RKO (cell line): ENCODE measurements at regions not wholly inside any gene's neighbourhood (a gene's known extent, or its start where the extent isn't known, plus 50 kb on each side); places are given as distances from the start of the nearest gene placed in this dataset.

Experiments
- DNase-seq: peaks from one replicate; pipeline ENCODE4 v3.0.0-alpha.2; 2016; ENCODE audit warnings: low spot score

GRCh38 chr20:54364365-54364764 lies 111.0 kb upstream of the DOK5 start:
- no peak for DNase-seq

DNA sequence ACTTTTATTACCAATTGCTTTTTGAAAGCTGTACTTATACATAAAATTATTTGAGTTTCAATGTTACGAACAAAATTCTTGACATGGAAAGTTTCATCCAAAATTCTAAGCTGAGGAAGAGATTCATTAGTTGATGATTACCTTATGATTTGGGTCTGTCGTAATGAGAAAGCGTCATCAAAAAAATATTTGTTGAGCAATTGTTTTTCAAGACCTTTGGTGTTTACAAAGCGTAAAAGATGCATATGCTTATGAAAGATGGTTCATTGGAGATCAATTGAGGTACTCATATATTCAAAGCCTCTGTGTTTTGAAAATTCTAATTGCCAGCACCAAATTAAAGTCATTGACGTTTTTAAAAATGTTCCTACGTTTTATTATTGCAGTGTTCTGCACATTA lies 110.5 kb upstream of the DOK5 start:
- no peak for DNase-seq

DNA sequence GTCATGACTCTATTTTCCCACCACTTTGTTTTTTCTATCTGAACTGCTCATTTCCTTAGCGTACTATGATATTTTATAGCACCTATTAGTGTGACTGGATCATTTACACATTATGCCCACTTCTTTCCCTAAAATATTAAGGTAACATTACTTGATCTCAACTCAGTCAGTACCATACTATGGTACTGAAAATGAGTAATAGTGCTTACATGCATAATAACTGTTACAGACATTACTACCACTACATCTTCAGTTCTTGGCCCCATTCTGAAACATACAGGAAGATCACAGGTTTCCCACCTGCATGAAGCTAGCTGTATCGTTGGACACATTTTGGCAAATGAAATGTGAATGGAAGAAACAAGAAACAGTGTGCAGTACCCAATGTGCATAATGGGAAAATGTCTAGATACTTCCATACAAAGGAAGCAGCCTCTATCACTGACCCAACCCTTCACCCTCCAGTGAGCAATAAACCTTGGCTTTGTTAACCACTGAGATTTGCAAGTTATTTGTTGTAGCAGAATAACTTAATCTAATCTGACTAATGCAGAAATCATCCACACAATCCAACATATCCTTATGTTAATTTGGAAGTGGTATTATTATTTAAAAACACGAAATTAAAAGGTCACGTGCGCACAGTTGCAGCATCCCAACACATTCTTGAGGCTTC lies 108.6 kb upstream of the DOK5 start:
- DNase-seq: no peak

GRCh38 chr20:54368570-54368969 lies 106.8 kb upstream of the DOK5 start:
- DNase-seq: no peak

- no peak for DNase-seq
Observed at GRCh38 chr20:54372313-54372712, 103.1 kb upstream of the DOK5 start.

- no peak for DNase-seq
Observed at GRCh38 chr20:54377992-54378773, 97.2 kb upstream of the DOK5 start.

- DNase-seq: no peak
Observed at GRCh38 chr20:54379893-54380584, 95.4 kb upstream of the DOK5 start.

DNA sequence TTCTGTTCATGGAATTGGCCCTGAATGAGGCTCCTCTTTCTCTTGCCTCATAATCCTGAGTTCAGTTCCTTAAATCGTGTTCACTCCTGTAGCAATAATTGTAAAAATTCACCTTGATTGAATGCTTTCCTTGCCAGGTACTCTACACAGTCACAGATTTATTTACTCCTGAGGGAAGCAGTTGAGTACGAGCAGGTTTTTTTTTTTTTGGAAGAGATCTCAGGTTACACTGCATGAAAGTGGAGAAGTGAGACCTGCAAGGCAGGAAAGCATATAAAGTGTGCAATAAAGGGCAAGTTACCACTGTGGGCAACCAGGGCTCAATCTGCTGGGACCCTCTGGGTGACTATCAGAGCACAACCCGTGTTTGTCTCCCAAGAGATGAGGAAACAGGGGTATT lies 93.0 kb upstream of the DOK5 start:
- DNase-seq: no peak

GRCh38 chr20:54385746-54386145 lies 89.6 kb upstream of the DOK5 start:
- no peak for DNase-seq

GRCh38 chr20:54389596-54390280 lies 85.7 kb upstream of the DOK5 start:
- DNase-seq: no peak

DNA sequence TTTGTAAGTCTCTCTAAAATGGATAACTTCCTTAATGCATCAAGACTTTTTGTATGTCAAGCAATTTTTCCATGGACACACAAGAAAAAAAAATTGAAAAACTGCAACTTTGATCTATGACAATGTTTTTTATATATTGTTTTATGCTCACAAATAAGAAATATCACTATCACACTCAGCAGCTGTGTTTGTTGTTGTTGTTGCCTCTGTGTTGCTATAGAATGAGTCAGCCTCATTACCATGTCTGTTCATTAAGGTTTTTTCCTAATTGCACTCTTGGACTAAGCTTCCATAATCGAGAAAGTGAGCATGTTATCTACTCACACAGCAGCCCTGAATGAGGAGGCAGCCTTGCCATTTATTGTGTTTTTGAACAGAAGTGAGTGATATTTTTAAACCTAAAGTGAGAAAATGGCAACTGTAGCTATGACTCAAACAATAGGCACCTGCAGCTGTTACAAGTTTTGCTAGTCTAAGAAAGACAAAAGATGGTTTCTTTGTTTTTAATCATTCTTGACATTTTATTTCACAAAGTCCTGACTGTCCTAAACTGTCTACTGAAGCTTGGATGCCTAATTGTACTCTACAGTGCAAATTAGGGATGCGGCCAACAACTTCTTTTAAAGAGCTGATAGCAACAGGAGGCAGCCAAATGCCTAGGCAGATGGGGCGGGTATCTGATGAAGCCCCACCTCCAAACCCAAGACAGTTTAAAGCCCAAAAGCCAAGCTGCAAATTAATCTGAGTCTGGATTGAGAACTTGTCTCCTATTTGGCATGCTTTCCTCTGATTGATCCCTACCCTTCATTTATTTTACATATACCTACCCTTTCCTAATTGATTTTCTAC lies 77.9 kb upstream of the DOK5 start:
- no peak for DNase-seq

DNA sequence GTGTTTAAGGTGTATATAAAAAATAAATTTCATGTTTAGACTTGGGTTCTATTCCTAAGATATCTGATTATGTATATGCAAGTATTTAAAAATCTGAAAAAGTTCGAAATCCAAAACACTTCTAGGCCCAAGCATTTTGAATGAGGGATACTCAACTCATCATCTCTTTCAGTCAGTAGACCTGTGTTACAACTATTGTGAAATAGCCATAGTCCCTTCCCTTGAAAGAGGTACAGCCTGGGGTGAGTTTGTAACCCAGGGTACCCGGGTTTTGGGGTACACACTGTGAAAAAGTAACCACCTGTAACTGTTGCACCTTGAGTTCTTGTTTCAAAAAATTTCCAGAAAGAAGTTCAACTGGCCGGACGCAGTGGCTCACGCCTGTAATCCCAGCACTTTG lies 76.6 kb upstream of the DOK5 start:
- DNase-seq: no peak

GRCh38 chr20:54405540-54405939 lies 69.9 kb upstream of the DOK5 start:
- no peak for DNase-seq

- DNase-seq: no peak
Observed at GRCh38 chr20:54407459-54407858, 67.9 kb upstream of the DOK5 start.

DNA sequence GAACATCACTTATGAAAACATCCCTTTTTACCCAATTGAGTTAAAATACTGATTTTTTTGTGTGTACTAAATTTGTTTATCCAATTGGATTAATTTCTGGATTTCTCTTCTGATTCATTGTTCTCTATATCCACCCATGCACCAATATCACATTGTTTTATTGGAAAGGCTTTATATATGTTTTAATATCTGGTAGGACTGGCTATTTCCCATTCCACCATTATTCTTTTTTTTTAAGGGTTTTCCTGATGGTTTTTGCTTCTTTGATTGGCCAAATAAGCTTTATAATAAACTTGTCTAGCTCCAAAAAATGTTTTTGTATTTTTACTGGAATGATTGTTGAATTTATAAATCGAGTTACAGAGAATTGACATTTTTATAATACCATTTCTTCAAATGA lies 59.4 kb upstream of the DOK5 start:
- DNase-seq: no peak

GRCh38 chr20:54416770-54417169 lies 58.6 kb upstream of the DOK5 start:
- no peak for DNase-seq

DNA sequence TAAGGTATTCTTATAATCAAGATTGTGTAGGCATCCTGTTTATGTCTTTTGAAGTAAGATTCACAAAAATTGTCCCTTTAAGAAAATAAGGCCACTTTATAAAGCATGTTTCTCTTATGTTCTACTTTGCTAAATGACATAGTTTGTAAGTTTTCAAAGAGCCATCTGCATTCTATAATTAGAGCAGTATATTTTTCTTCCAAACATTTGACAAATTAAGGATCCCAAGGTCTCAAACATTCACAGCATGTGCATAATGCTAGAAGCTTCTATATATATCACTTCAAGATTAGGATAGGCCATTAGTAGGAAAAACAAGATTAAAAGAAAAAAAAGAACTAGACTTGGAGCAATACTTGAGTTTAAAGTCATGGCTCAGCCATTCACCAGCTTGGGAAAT lies 55.9 kb upstream of the DOK5 start:
- DNase-seq: no peak
